NOMO-1 treated with DMSO at 0.1 percent for 48 hours (cell line): ENCODE measurements at regions not wholly inside any gene's neighbourhood (a gene's known extent, or its start where the extent isn't known, plus 50 kb on each side); places are given as distances from the start of the nearest gene placed in this dataset.

Source experiments
- DNase-seq: peaks from one replicate; lab custom pipeline; 2025; ENCODE audit not compliant: unreplicated experiment; lab: John Stamatoyannopoulos, UW

DNA sequence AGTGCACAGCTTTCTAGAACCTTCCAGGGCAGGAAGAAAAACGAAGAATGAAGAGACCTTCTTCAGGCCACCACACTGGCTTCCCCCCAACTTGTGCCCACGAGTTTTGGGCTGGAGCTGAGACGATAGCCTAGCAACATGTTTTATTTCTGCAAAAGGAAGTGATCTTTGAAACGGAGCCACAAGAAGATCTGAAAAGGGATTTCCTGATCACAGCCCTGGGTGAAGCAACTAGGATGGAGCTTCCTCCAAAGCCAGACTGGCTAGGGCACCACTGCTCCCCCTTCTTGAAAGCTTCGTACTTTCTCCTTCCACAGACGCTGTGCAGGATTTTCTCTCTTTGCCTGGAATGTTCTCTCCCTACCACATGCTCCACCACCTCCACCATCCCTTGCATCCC lies 418.3 kb downstream of the MED13L start:
- DNase-seq: peak; percentile 2

DNA sequence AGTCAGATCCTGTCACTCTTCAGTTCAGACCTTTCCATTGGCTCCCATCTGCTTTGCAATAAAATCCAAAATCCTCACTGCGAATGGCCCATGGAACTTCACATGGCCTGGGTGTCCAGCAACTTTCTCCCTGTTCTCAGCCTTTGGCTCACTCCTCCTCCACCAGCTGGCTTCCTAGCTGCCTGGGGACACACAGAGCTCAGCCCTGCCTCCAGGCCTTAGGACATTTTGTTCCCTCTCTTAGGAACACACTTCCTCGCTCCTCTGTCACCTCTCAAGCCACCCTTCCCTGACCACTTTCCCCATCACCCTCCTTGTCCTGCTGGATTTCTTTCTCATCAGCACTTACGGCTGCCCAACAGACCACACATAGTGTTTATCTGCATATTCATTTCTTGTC lies 419.6 kb downstream of the MED13L start:
- DNase-seq: no peak

DNA sequence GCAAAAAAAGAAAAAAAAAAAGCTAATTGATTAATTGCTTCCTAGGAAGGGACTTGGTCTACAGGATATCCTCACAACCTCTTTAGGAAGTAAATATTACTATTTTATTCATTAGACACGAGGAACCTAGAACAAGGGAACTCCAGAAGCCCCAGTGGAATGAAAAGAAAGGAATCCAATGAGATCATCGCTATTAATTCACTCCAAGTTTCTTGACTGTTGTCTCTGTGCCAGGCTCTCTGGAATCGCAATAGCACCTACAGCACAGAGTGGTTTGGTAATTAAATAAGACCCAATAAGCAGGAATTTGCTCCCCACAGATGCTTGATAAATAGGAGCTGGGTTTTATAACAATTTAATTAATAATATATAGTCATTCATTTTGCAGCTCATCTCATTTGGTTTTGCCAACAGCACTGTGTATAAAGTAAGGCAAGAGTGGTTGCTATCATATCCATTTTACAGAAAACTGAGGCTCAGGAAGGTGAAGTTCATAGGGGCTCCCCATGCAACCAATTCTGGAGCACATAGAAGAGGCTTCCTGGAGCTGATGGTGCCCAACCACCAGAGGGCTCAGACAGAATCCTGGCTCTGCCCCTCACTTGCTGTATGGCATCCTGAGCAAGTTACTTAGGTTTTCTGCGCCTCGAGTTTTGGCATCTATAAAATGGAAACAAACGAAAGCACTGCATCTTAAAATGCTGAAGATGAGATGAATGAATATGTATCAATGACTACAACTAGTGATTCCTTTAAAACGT lies 420.2 kb downstream of the MED13L start:
- DNase-seq: no peak

DNA sequence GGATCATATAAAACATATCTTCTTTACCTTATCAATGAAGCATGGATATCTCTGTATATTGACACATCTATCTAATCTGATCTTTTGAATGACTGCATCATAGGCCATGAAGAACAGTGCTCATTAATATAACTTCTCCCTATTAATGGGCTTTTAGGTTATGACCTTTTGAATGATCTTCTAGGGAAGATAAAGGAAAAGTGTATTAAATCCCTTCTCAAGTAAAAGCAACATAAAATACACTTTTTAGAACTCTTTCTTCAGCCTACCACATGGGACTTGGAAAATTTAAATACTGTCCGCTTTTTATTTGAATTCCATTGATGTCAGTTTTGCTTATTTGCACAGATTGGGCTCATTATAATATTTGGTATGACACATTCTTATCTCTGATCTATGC lies 425.4 kb downstream of the MED13L start:
- no peak for DNase-seq

DNA sequence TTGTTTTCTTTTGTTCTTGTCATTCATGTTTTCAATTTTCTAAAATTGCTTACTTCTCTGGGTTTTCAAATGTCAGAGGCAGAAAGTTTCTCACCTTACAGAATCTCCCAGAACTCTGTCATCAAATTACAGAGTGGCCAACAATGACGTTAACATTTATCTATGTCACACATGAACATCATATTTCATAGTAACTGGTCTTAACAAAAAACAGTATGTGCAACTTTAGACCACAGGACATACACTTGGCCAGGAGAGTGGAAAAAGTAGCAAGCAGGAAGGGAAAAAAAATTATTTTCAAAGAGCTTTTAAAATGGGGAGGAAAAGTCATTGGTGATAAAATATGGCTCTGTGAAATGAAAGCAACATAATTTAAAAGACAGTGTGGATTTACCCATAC lies 426.5 kb downstream of the MED13L start:
- DNase-seq: no peak

DNA sequence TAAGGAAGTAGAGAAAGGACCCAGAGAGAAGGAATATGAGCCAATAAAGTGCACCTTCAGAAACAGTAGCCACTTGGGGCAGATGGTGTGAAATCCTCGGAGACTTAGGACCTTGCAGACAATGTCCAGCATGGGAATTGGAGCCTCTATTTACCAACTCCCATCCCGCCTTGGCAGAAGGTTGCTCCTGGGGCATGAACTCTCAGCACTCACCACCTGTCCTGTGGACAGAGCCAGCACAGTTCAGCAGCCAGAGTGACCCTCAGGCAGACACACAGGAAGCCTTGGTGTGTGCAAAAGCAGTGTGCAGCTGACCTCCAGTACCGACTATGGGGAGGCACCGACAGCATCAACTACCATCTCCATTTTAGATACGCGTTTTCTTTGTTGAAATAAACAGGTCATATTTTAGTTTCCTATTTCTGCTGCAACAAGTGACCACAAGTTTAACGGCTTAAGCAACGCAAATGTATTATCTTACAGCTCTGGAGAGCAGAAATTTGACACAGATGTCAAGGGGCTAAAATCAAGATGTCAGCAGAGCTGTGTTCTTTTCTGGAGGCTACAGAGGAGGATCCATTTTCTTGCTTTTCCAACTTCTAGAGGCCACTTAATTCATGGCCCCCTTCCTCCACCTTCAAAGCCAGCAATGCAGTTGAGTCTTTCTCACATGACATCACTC lies 428.1 kb downstream of the MED13L start:
- no peak for DNase-seq

DNA sequence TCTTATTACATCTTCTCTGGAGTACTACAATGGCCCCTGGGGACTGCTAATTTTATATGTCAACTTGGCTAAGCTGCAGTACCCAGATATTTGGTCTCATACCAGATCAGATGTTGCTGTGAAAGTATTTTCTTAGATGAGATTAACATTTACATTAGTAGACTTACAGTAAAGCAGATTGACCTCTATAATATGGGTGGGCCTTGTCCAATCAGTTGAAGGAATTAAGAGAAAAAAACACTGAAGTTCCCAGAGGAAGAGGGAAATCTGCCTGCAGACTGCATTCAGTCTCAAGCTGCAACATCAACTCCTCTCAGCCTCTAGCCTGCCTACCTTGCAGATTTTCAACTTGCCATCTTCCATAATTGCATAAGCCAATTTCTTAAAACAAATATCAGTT lies 430.1 kb downstream of the MED13L start:
- no peak for DNase-seq

DNA sequence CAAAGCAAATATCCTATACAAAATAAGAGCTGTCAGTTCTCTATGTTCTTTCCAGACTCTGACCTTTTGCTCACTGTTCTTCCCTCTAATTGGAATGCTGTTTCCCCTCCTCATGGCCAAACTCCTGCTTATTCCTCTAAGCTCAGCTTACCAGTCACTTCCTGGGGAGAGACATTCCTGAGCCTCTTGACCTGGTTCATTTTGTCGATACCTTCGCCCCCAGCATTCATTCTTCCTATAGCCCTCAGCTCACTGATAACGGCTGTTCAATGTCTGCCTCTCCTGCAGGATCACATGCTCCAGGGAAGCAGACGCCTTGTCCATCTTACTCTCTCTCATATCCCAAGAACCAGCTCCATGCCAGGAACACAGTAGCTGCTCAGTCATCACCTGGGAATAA lies 431.0 kb downstream of the MED13L start:
- DNase-seq: no peak

DNA sequence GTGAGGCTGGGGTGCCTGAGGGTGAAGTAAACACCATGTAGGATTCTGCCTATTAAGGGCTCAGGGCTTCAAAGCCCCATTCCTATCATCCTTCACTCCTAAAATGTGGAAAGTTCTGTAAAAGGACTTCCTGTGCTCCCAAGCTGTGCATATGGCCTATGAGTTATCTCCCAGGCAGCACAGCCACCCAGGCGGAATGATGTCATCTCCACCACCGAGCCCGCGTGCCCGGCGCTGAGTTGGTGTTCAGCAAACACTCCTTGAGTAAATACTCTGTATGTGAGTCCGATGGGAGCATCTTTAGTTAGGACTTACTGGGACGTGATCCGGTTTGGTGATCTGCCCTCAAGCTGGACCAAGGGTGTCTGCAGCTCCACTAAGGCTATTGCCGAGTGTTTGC lies 437.3 kb downstream of the MED13L start:
- DNase-seq: no peak

DNA sequence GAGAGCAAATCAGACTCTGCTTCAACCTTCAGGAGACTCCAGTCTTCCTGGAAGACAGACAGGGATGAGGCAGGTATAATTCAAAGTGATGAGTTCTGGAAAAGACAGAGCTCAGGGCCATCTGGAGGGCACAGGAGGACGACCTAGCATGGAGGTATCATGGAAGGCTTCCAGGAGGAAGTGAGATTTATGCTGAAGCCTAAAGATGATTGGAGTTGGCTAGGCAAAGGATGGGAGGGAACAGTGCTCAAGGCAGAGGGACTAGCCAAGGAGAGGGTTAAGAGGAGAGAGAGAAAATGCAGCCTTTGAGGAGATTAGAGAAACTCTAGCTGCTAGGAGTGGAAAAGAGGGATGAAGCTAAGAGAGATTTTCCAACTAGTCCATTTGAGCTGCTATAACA lies 438.5 kb downstream of the MED13L start:
- no peak for DNase-seq

DNA sequence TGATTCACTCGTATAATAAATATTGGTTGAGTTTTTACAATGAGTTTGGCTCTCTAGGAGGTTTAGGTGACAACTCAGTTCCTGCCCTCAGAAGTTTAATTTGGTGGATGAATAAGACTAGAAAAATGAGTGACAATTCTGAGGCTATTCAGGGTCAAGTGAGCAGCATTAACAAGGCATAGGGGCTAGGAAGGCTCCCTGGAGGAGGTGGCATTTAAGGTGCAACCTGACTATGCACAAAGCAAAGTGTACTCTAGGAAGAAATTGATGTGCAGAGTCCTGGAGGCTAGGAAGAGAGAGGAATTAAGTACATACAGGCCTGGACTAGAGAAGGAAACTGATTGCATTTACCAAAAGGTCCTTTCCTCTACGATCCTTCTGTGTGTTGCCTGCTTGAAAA lies 440.3 kb downstream of the MED13L start:
- DNase-seq: no peak

DNA sequence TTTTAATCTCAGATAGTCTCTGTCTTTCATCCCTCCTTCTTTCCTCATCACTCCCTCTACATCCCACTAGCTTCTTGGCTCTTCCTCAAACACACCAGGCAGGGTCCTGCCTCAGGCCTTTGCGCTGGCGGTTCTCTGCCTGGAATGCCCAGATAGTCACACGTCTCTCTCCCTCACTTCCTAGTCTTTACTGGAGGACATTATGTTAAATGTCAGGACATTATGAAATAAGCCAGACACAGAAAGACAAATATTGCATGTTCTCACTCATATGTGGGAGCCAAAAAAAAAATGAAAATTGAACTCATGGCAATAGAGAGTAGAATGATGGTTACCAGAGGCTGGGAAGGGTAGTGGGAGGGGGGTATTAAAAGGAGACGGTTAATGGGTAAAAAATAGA lies 442.0 kb downstream of the MED13L start:
- DNase-seq: no peak

DNA sequence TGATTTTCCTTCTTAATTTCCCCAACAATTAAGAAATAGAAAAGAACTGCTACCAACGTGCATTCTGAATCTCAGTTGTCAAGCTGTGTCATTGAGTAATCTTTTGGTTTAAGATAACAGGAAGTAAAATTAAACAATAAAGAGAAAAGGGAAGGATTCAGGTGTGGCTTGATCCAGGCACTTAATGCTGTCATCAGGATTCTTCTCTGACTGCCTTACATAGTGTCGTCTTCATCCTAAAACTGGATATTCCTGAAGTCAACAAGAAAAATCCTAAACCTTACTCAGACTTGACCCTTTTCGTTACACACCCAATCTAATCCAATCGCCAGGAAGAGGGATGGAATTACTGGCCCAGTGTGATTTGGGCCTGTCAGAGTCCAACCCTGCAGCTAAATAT lies 443.8 kb downstream of the MED13L start:
- DNase-seq: no peak

DNA sequence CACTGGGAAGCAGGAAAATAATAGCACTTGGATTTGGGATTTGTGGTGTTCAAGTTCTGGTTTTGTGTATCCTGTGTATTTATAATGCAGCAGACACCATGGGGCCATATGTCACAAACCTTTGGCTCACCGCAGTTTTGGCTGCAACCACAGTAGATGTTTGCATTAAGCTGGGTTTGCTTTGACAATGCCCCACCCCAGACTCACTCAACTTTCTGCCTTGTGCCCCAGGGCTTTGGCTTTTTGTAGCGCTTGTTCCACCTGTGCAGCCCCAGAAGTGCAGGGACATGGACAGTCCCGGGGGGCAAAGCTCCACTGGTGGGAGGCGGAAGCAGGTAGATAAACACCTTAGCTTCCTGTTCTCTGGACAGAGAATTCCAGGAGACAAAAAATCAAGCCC lies 446.9 kb downstream of the MED13L start:
- DNase-seq: no peak

DNA sequence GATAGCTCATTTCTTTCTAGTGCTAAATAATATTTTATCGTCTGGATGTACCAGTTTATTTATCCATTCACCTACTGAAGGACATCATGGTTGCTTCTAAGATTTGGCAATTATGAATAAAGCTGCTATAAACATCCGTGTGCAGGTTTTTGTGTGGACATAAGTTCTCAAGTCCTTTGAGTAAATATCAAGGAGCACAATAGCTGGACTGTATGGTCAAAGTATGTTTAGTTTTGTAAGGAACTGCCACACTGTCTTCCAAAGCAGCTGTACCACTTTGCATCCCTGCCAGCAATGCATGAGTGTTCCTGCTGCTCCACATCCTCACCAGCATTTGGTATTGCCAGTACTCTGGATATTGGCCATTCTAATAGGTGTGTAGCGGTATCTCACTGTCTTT lies 447.4 kb downstream of the MED13L start:
- no peak for DNase-seq

DNA sequence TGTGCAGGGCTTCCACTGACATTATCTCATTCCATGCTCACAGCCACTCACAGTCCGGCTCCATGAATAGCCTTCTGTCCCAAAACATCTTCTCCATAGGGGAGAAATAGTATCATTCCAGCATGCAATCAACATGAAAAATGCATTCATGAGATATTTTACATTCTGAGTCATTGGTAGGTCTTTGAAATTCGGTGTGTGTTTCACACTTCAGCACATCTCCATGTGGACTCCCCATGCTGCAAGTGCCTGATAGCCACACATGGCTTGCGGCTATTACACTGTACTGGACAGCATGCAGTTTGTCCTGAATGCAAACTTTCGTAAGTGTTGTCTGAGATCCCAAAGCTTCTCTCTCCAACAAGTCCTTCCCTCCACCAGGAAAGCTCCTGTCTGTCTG lies 449.3 kb downstream of the MED13L start:
- DNase-seq: no peak

DNA sequence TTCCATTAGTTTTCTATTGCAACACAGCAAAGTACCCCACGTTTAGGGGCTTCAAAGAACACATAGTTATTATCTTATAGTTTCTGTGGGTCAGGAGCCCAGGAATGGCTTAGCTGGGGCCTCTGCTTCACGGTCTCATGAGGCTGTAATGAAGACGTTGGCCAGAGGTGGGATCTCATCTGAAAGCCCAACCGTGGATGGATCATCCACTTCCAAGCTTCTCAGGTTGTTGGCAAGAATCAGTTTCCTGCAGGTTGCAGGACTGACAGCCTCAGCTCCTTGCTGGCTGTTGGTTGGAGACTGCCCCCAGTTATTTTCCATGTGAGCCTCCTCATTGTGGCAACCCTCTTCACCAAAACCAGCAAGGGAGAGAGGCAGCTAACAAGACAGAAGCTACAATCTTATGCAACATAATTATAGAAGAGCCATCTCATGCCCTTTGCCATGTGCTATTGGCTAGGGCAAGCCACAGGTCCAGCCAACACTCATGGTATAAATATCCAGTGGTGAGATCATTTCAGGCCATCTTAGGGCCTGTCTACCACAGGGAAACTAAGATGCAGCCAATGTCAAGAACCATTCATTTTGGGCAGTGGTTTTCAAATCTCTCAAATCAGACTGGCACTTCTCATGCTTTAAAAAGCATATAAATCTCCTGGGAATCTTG lies 452.4 kb downstream of the MED13L start:
- no peak for DNase-seq

DNA sequence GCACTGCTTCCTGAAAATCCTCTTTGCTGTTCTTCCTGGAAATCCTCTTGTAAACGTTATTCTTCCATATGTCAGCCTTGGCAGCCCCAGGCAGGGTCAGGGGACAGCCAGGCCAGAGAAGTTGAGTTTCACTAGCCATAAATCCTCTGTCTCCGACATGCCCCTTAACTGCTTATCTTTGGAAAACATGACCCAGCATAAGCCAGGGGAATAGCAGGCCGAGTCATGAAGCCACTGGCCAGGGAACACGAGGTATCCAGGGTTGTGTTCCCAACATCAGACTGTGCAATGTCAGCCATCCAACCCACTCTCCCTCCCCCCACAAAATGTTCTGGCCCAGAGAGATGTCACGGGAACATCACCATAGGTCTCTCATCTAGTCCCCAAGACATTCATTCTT lies 453.9 kb downstream of the MED13L start:
- DNase-seq: no peak

DNA sequence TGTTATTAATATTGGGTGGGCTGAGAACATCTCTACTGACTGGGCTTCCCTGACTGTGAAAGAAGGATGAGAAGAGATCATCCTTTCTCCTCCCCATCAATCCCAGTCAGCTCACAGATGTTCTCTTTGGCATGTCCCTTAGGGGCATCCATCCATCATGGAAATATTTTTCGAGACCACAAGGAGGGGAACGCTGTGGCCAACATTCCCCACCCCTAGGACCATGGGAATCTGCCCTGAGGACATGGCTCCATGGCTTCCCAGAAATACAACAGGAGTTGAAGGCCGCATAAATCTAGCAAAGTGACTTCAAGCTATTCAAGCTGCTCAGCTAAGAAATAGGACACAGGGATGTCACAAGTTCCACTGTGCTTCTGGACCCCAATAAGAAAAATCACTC lies 456.8 kb downstream of the MED13L start:
- DNase-seq: no peak

DNA sequence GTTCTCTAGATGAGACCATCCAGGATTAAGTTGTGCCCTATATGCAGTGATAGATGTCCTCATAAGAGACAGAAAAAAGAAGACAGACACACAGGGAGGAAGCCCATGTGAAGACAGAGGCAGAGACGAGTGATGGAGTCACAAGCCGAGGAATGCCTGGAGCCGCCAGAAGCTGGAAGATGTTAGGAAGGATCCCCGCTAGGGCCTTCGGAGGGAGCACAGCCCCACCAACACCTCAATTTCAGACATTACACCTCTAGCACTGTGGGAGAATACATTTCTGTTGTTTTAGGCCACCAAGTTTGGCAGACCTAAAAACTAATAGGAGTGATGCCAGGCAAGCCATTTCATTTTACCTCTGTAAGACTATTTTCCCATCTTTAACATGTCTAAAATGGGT lies 458.5 kb downstream of the MED13L start:
- no peak for DNase-seq

DNA sequence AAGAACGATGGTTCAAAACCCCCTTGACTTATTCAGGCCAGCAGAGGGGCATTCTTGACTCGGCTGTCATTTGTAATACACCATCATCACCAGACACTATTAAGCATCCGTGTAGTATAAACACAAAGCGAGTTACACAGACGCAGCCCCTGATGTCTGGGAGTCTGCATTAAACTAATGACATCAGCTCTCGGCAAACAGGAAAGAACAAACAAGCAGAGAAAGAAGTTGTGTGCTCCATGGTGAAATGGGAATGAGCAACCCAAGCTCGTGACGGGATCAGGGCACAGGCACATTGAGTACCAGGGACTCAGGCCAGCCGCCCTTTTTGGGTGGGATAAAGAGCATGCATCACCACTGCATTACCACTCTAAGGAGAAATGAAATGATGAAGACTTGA lies 460.1 kb downstream of the MED13L start:
- no peak for DNase-seq

DNA sequence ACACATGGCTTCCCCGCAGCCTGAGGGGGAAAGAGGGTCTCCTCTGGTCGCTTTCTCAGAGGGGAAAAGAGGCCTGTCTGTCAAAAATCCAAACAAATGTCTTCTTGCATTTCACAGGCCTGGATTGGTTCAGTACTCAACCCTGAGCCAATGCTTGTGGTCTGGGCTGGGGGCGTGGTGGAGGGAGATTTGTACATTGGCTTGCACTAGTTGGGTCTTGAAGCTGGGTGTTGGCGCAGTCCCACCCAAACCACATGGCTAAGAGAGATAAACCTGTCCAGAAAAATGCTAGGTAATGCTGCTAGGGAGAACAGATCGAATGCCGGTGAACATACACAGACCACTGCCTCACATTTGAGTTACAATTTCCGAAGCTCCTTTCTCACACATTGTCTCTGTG lies 461.6 kb downstream of the MED13L start:
- no peak for DNase-seq
